K562 (cell line): ENCODE measurements at regions not wholly inside any gene's neighbourhood (a gene's known extent, or its start where the extent isn't known, plus 50 kb on each side); places are given as distances from the start of the nearest gene placed in this dataset.

ENCODE experiments used
- ATAC-seq: fragments of 200-7000 bp; cut with Tn5 transposase; 3 replicates; pipeline ENCODE4 v1.9.1; 2020; ENCODE audit warnings: moderate library complexity
- BruUV-seq: library from RNA; stranded (reverse); fragments of 400-500 nt; replicated peaks from 2 replicates; lab custom pipeline; 2021; lab: Mats Ljungman, UMichigan
- CTCF ChIA-PET: fragments of 300-600 bp; formaldehyde crosslinking; extraction: SDS; loops from one replicate; lab custom pipeline; 2021; ENCODE audit warnings: low intra/inter-chr PET ratio; lab: Yijun Ruan, JAX
- POLR2A ChIA-PET: fragments of 300-600, 350-650 bp; sonication (Branson Sonifier 250); formaldehyde crosslinking; extraction: SDS; loops from one replicate; lab custom pipeline; 2021; ENCODE audit warnings: antibody characterized with exemption, inconsistent platforms; lab: Yijun Ruan, JAX
- DNase-seq, 4 experiments: peaks; one replicate each; pipeline versions ENCODE4 v3.0.0 to v3.0.0-alpha.2; 2011 to 2018; ENCODE audit warnings: low spot score in 3 of 4, mixed read lengths in 3 of 4; ENCODE audit errors: extremely low read depth in 1 of 4
- FAIRE-seq: peaks from 2 replicates; lab custom pipeline; 2011; peaks lifted over from hg19 to GRCh38; lab: Jason Lieb, UNC
- H2AFZ ChIP-seq: 2 replicates; pipeline ENCODE4 v1.6.0; 2011; ENCODE audit warnings: low read depth, low read length, control low read depth, inconsistent platforms
- H3K27ac ChIP-seq: fragments of 200-600 bp; 3 replicates; pipeline ENCODE4 v1.8.0; 2011; ENCODE audit warnings: low read depth, mild to moderate bottlenecking, control low read depth, inconsistent platforms, low read length, moderate library complexity, mixed read lengths; ENCODE audit errors: extremely low read depth
- H3K27me3 ChIP-seq, 2 experiments: fragments of 300-600 bp in 1 of 2; 2 replicates in 1 of 2; 3 replicates in 1 of 2; pipeline versions ENCODE4 v1.6.0 to v1.8.0; 2011; ENCODE audit warnings: inconsistent platforms in 2 of 2, low read length in 2 of 2, mild to moderate bottlenecking in 1 of 2, mixed read lengths in 1 of 2, moderate library complexity in 1 of 2; ENCODE audit not compliant: control insufficient read depth in 2 of 2, insufficient read depth in 2 of 2
- H3K36me3 ChIP-seq: fragments of 300-600 bp; 3 replicates; pipeline ENCODE4 v1.8.0; 2011; ENCODE audit warnings: mild to moderate bottlenecking, low read length, inconsistent platforms; ENCODE audit not compliant: control insufficient read depth, insufficient read depth
- H3K4me1 ChIP-seq, 2 experiments: fragments of 200-600 bp in 1 of 2; replicated peaks in 1 of 2; 2 replicates in 1 of 2; 3 replicates in 1 of 2; pipeline versions ENCODE4 v1.5.1 to v1.8.0; 2011; ENCODE audit warnings: inconsistent platforms in 2 of 2, low read length in 2 of 2, mild to moderate bottlenecking in 1 of 2, mixed read lengths in 1 of 2, moderate library complexity in 1 of 2; ENCODE audit not compliant: control insufficient read depth in 2 of 2, insufficient read depth in 2 of 2
- H3K4me2 ChIP-seq: 2 replicates; pipeline ENCODE4 v1.6.1; 2011; ENCODE audit warnings: low read length, control low read depth, inconsistent platforms, mixed read lengths; ENCODE audit not compliant: insufficient read depth
- H3K4me3 ChIP-seq: fragments of 200-600 bp; sonication (generic), shearing (Covaris generic); 2 replicates; pipeline ENCODE4 v1.5.1; 2016; ENCODE audit warnings: control low read depth, inconsistent platforms
- H3K79me2 ChIP-seq: fragments of 200-600 bp; 3 replicates; pipeline ENCODE4 v1.8.0; 2011; ENCODE audit warnings: low read length, inconsistent platforms; ENCODE audit not compliant: control insufficient read depth, insufficient read depth
- H3K9ac ChIP-seq, 2 experiments: 2 replicates each; pipeline versions ENCODE4 v1.6.0 to v1.6.1; 2011; ENCODE audit warnings: low read depth in 2 of 2, low read length in 2 of 2, control low read depth in 1 of 2, inconsistent platforms in 1 of 2, mild to moderate bottlenecking in 1 of 2, mixed read lengths in 1 of 2; ENCODE audit not compliant: insufficient read depth in 1 of 2
- H3K9me1 ChIP-seq: one replicate; pipeline ENCODE4 v1.6.0; 2011; ENCODE audit warnings: inconsistent platforms, mild to moderate bottlenecking, low read length, moderate library complexity; ENCODE audit not compliant: control insufficient read depth, insufficient read depth
- H3K9me3 ChIP-seq: replicated peaks from 2 replicates; pipeline ENCODE4 v1.5.1; 2011; ENCODE audit warnings: low read depth, low read length, inconsistent platforms; ENCODE audit not compliant: control insufficient read depth, insufficient read depth
- H4K20me1 ChIP-seq: replicated peaks from 2 replicates; pipeline ENCODE4 v1.6.1; 2011; ENCODE audit warnings: low read length, inconsistent platforms, mixed read lengths; ENCODE audit not compliant: control insufficient read depth, insufficient read depth
- CBX5 ChIP-seq: IDR thresholded peaks from 2 replicates; pipeline ENCODE4 v1.6.1; 2014; ENCODE audit warnings: low read depth, borderline replicate concordance
- CXXC5 ChIP-seq: fragments of 250-450 bp; sonication (Bioruptor Pico); IDR thresholded peaks from 2 replicates; pipeline ENCODE4 v1.8.0; 2022; ENCODE audit warnings: inconsistent platforms, mild to moderate bottlenecking, moderate library complexity
- RBM25 ChIP-seq: fragments of 200-400 bp; formaldehyde crosslinking; IDR thresholded peaks from 2 replicates; pipeline ENCODE4 v1.6.1; 2018; ENCODE audit warnings: low read length, low read depth, moderate library complexity; ENCODE audit not compliant: severe bottlenecking
- SRF ChIP-seq, 2 experiments: fragments of 250-450, 450-650 bp in 1 of 2; sonication (Bioruptor Pico) in 1 of 2; sonication (generic) in 1 of 2; formaldehyde crosslinking; IDR thresholded peaks; 2 replicates each; pipeline versions ENCODE4 v1.5.0 to v1.5.1; 2020 to 2022; ENCODE audit warnings: mild to moderate bottlenecking in 1 of 2, missing genetic modification reagents in 1 of 2
- ZNF12 ChIP-seq: sonication (generic); formaldehyde crosslinking; IDR thresholded peaks from 2 replicates; pipeline ENCODE4 v1.4.0; 2020; ENCODE audit warnings: mild to moderate bottlenecking, missing genetic modification reagents
- ZNF584 ChIP-seq: fragments of 200-800 bp; sonication (Bioruptor generic); IDR thresholded peaks from 2 replicates; pipeline ENCODE4 v1.6.1; 2016; ENCODE audit warnings: low read depth, mild to moderate bottlenecking, missing genetic modification characterization, missing compliant biosample characterization
- in situ Hi-C: fragments of 300-500 bp; cut with MboI; formaldehyde crosslinking; loops from 4 replicates; pipeline ENCODE4 v1.15.0; 2018; ENCODE audit warnings: inconsistent platforms, mixed read lengths
- intact Hi-C: fragments of 100-400 bp; cut with micrococcal nuclease; formaldehyde crosslinking; loops from 2 replicates; pipeline ENCODE4 v1.14.2; 2022
- TF ChIP-seq, protein P1 (sequence below): fragments of 250-450 bp; sonication (Bioruptor Pico); IDR thresholded peaks from 2 replicates; pipeline ENCODE4 v1.6.1; 2021; ENCODE audit warnings: mild to moderate bottlenecking
- TF ChIP-seq, protein P2 (sequence below): sonication (generic); formaldehyde crosslinking; IDR thresholded peaks from 2 replicates; pipeline ENCODE4 v1.8.0; 2022; ENCODE audit warnings: mild to moderate bottlenecking, missing genetic modification reagents, borderline replicate concordance
- TF ChIP-seq, protein P3 (sequence below): fragments of 250-450 bp; sonication (Bioruptor Pico); IDR thresholded peaks from 2 replicates; pipeline ENCODE4 v1.5.0; 2021; ENCODE audit warnings: mild to moderate bottlenecking, moderate library complexity
- TF ChIP-seq, protein P4 (sequence below): sonication (generic); formaldehyde crosslinking; IDR thresholded peaks from 2 replicates; pipeline ENCODE4 v1.5.0; 2020; ENCODE audit warnings: missing genetic modification reagents
- TF ChIP-seq, protein P5 (sequence below): fragments of 250-450 bp; sonication (Bioruptor Pico); IDR thresholded peaks from 2 replicates; pipeline ENCODE4 v1.5.0; 2021

DNA sequence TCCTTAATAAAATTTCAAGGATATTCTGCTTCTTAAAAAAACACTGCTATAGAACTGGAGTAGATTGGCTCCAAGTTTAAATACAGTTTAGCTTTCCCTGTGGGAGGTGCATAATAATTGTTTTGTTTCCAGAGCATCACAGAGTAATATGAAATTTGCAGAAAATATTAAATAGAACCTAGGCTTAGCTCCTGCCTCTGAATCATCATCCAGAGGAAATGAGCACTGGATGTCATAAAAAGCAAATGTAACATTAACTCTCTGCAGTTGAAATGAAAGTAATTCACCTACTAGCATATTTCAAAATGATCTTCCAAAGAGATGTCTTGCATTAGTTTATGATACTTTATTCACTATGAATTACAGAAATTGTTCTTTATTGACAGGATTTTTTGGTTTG lies 769.8 kb downstream of the C12orf50 start:
- in situ Hi-C loops: no loop called here
- no peaks in the 10 kb centered on the region for H3K79me2 ChIP-seq
- H3K27me3 ChIP-seq: no peaks in the 10 kb centered on the region
- no peaks in the 10 kb centered on the region for H3K9me1 ChIP-seq
- CTCF ChIA-PET: no interaction called here
- BruUV-seq: no TSS peak
- H2AFZ ChIP-seq: no peak overlapping the region
- intact Hi-C loops: no loop called here
- no peak for ATAC-seq
- no peaks in the 10 kb centered on the region for H4K20me1 ChIP-seq
- TF ChIP-seq RBM25 (no peak), ZNF584 (CRISPR knock-in tag) (no peak), CBX5 (no peak), ZNF12 (CRISPR knock-in tag) (no peak), CXXC5 (CRISPR knock-in tag) (no peak), SRF (CRISPR knock-in tag; IDR thresholded peaks at IDR 0.05) (no peak)
- TF ChIP-seq, protein P1, sequence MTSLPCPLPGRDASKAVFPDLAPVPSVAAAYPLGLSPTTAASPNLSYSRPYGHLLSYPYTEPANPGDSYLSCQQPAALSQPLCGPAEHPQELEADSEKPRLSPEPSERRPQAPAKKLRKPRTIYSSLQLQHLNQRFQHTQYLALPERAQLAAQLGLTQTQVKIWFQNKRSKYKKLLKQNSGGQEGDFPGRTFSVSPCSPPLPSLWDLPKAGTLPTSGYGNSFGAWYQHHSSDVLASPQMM (CRISPR knock-in tag): no peak
- TF ChIP-seq, protein P2, sequence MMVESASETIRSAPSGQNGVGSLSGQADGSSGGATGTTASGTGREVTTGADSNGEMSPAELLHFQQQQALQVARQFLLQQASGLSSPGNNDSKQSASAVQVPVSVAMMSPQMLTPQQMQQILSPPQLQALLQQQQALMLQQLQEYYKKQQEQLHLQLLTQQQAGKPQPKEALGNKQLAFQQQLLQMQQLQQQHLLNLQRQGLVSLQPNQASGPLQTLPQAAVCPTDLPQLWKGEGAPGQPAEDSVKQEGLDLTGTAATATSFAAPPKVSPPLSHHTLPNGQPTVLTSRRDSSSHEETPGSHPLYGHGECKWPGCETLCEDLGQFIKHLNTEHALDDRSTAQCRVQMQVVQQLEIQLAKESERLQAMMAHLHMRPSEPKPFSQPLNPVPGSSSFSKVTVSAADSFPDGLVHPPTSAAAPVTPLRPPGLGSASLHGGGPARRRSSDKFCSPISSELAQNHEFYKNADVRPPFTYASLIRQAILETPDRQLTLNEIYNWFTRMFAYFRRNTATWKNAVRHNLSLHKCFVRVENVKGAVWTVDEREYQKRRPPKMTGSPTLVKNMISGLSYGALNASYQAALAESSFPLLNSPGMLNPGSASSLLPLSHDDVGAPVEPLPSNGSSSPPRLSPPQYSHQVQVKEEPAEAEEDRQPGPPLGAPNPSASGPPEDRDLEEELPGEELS (CRISPR knock-in tag): no peak
- TF ChIP-seq, protein P3, sequence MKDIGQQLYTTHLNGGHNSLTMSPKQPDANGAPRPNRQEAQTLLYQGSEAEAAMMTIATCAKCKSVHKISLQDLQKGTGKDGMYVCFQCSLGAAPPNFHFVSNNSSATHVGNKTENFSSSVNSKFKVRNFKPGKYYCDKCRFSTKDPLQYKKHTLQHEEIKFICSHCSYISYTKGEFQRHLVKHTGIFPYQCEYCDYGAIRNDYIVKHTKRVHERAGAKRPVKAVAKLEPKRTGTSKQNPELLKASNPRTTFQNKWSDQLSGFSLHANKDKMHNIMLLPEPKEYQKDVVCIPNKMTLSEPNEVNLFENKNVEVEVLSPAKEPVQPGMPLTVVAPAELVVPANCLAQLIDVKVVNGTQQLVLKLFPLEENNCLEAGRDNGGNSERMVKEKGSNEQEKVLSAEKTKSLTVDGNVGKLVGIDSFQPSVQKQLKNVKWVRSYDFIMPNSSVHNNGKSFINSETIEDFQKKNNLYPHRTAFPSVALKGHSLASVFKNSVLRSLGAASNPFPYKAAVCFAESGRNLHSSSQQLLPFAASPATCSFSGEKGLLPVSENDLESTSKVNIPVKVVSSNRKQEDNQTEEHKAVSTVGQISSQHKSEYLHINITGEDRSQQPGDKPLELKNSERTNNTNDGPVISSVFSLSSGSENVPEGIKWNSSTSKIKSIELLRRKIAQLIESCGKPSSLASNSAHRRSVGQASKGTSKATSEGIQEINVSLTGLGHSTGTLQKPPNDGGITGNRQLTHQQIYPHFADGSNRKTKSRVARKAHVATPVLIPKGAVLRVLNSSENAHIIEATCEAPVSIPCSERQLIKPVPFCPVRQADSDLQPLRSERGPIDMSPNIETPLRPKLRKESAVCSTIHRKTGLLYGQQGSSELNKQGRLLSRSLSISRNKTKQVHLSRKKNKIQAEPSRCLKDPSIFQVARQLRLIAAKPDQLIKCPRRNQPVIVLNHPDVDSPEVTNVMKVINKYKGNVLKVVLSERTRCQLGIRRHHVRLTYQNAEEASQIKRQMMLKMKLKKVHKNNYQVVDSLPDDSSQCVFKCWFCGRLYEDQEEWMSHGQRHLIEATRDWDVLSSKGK: no peak
- TF ChIP-seq, protein P4, sequence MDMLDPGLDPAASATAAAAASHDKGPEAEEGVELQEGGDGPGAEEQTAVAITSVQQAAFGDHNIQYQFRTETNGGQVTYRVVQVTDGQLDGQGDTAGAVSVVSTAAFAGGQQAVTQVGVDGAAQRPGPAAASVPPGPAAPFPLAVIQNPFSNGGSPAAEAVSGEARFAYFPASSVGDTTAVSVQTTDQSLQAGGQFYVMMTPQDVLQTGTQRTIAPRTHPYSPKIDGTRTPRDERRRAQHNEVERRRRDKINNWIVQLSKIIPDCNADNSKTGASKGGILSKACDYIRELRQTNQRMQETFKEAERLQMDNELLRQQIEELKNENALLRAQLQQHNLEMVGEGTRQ (CRISPR knock-in tag): no peak
- TF ChIP-seq, protein P5, sequence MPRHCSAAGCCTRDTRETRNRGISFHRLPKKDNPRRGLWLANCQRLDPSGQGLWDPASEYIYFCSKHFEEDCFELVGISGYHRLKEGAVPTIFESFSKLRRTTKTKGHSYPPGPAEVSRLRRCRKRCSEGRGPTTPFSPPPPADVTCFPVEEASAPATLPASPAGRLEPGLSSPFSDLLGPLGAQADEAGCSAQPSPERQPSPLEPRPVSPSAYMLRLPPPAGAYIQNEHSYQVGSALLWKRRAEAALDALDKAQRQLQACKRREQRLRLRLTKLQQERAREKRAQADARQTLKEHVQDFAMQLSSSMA (CRISPR knock-in tag): no peak
- no peak overlapping the region for H3K4me2 ChIP-seq
- H3K9me3 ChIP-seq: no peaks in the 10 kb centered on the region
- no peak overlapping the region for H3K27ac ChIP-seq
- FAIRE-seq: no peak
- no peaks in the 10 kb centered on the region for H3K36me3 ChIP-seq
- no peak overlapping the region for H3K4me3 ChIP-seq
- POLR2A ChIA-PET: no interaction called here
- no peaks in the 10 kb centered on the region for H3K4me1 ChIP-seq
- DNase-seq: no peak
- H3K9ac ChIP-seq: no peak overlapping the region
